HG03066 (cell line): ENCODE measurements at regions not wholly inside any gene's neighbourhood (a gene's known extent, or its start where the extent isn't known, plus 50 kb on each side); places are given as distances from the start of the nearest gene placed in this dataset.
"Not testable (repeated sequence)": the region's sequence is repeated elsewhere in the genome, so short reads cannot be mapped to it uniquely, and the experiment has no call there.

ENCODE experiments used
- ATAC-seq: cut with Tn5 transposase; IDR thresholded peaks from one replicate; pipeline ENCODE4 v1.9.1; 2021; ENCODE audit warnings: low read depth; ENCODE audit not compliant: unreplicated experiment

GRCh38 chr4:97015301-97015700, 1128.0 kb downstream of the STPG2 start:
- ATAC-seq, result no peak

GRCh38 chr4:97016186-97016907, 1126.9 kb downstream of the STPG2 start:
- no peak for ATAC-seq

- no peak for ATAC-seq
Observed at GRCh38 chr4:97027728-97028410, 1115.4 kb downstream of the STPG2 start.

GRCh38 chr4:97028785-97029184, 1114.5 kb downstream of the STPG2 start:
- ATAC-seq, result no peak

- ATAC-seq, result not testable (repeated sequence)
Observed at GRCh38 chr4:97037411-97038145, 1105.7 kb downstream of the STPG2 start.

- no peak for ATAC-seq
Observed at GRCh38 chr4:97038146-97038516, 1105.1 kb downstream of the STPG2 start.

- ATAC-seq, result no peak
Observed at GRCh38 chr4:97072666-97073065, 1070.6 kb downstream of the STPG2 start.

GRCh38 chr4:97073194-97073593, 1070.1 kb downstream of the STPG2 start:
- ATAC-seq, result no peak

- ATAC-seq, result no peak
Observed at GRCh38 chr4:97074531-97074930, 1068.7 kb downstream of the STPG2 start.

- no peak for ATAC-seq
Observed at GRCh38 chr4:97081951-97082350, 1061.3 kb downstream of the STPG2 start.

GRCh38 chr4:97097036-97097435, 1046.2 kb downstream of the STPG2 start:
- not testable (repeated sequence) for ATAC-seq

GRCh38 chr4:97101171-97101570, 1042.1 kb downstream of the STPG2 start:
- not testable (repeated sequence) for ATAC-seq

GRCh38 chr4:97103252-97103651, 1040.0 kb downstream of the STPG2 start:
- ATAC-seq, result no peak

GRCh38 chr4:97104006-97104405, 1039.3 kb downstream of the STPG2 start:
- no peak for ATAC-seq

- ATAC-seq, result no peak
Observed at GRCh38 chr4:97104666-97105065, 1038.6 kb downstream of the STPG2 start.

- no peak for ATAC-seq
Observed at GRCh38 chr4:97105347-97106099, 1037.8 kb downstream of the STPG2 start.

- no peak for ATAC-seq
Observed at GRCh38 chr4:97106161-97106560, 1037.1 kb downstream of the STPG2 start.

- no peak for ATAC-seq
Observed at GRCh38 chr4:97110506-97110905, 1032.8 kb downstream of the STPG2 start.

GRCh38 chr4:97116511-97116910, 1026.8 kb downstream of the STPG2 start:
- no peak for ATAC-seq

GRCh38 chr4:97121493-97121892, 1021.8 kb downstream of the STPG2 start:
- no peak for ATAC-seq

GRCh38 chr4:97123573-97123972, 1019.7 kb downstream of the STPG2 start:
- ATAC-seq, result no peak
